ENCODE measurements at regions not wholly inside any gene's neighbourhood (a gene's known extent, or its start where the extent isn't known, plus 50 kb on each side); places are given as distances from the start of the nearest gene placed in this dataset.

DNA sequence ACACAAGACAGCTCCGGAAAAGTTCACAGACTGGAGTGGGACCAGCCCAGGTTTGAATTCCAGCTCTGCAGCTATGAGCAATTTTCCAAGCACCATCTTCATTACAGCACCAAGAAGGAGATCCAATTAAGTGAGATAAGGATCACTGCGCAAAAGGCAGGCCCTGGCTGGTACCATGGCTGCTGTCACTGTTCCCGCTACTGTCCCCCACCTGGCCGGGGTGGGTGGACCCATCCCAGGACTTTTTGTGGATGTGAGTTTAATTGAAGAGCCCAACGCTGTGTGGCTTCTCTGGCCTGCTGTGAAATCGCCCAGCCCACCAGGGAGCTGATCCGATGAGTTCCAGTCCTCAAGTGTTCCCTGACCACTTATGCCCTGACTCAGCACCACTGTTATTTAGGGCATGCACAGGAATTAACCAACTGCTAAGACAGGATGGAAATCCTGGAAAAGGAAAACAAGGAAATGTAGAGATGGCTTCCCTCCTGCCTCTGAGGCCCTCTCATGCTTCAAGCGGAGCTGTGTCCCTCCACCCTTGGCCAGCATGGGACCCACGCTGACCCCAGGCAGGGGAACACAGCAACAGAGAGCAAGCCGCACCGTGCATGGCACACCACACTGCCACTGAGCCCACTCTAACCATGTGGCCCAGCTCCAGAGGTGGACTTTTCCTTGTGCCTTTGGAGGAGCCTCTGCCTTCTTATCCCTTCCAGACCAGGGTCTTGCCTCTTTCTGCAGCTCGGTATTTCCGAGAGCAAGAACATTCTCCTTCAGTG is 150.0 kb upstream of the CST7 start:
- no peak for DNase-seq

GRCh38 chr20:24799971-24800580 is 149.0 kb upstream of the CST7 start:
- DNase-seq: no peak

DNA sequence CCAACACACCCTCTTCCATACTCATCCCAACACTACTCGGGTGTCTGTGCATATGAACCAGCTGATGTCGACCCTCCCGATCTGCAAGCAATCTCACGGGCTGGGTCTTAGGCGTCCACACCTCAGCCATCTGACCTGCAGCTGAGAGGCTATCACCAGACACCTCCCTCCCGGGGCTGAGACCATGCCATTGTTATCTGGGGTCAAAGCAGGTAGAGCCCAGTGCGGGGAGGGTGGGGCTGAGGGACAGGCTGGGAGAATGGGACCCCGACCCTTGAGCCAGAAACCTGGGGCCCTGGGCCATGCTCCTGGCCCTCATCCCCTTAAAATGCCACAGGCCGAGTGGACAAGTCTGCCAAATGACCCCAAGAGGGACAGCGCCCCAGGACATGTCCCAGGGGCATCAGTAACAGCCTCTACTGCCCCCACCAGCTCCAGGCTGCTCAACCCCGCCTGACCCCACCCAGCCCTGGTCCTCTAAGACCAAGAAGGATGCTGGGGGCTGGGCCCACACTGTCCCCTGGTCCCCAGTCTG is 146.7 kb upstream of the CST7 start:
- no peak for DNase-seq

DNA sequence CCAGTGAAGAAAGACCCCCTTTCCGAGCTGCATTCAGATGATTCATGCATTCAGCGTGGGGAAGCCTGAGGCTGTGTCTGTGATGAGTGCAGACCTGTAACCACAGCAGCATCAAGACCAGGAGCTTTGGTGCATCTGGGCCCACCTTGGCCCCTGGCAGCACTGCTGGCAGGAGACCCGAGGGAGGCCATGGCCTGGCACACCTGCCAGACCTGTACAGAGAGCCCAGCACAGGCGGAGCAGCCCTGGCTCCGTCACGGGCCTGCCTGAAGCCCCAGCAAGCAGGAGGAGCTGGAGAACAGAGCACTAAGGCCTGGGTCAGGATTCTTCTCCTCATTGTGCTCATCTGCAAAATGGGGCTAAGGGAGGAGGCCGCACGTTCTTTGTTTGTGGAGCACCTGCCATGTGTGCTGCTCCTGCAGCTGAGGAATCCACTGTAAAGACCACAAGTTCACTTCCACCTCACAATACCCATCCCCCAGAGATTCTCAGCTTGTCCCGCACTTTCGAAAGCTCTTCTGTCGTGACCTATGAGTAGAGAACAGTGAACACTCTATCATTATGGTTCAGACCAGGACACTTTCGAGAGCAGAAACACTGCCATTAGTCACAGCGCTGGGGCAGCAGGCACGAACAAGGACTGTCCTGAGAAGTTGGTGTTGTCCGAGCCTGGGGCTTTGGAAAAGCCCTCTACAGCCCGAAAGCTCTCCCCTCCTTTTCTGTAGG is 144.4 kb upstream of the CST7 start:
- DNase-seq: no peak

GRCh38 chr20:24805456-24806238 is 143.4 kb upstream of the CST7 start:
- no peak for DNase-seq

DNA sequence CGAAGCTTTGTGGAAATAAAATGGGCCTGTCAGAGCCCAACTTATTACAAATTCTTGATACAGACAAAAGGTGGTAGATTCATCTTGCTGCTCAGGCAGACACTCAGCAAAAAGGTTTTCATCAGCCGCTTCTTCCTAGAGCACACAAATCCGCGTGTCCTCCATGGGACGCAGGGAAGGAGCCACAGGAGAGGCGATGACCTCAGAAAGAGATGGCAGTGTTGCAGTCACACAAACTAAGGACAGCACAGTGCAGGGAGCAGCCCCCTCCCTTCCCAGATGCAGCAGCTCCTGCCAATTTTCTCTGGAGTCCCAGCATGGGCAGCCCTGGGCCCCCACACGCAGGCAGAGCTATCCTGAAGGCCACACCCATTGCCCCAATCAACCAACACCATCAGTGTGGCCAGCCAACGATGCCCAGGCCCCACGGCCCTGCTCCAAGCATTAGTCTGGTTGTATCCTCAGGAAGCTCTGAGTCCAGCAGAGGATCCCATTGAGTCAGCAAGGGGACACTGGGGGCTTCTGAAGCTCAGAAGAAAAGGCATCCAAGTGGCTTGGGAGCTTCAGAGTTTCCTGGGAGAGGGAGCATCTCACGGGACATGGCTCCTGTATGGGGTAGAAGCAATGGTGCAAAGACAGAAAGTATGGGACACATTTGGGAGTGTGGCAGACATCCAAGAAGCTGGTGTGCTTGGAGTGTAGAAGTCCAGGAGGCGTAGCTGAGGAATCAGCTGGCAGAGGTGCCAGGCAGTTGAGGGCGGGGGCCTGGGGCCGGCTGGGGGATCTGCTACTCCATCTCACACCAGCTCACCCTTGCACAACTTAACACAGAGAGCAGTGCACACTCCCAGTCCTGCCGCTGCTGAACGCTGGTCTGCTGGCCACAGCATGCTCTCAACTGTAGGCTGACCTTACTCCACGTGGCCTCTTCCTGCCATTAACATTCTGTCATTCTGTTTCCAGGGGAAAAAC is 142.1 kb upstream of the CST7 start:
- DNase-seq: no peak

DNA sequence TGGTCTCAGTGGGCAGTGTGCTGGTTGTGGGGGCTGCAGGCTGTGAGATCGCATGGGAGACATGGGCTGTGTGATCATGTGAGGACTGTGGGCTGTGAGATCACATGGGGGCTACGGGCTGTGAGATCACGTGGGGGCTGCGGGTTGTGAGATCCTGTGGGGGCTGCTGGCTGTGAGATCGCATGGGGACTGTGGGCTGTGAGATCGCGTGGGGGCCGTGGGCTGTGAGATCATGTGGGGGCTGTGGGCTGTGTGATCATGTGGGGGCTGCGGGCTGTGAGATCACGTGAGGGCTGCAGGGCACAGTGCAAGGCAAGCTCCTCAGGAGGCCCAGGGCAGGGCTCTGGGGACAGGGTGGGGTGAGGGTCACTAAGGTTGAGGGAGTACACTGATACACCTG is 140.5 kb upstream of the CST7 start:
- DNase-seq: no peak

GRCh38 chr20:24809606-24810005 is 139.5 kb upstream of the CST7 start:
- DNase-seq: no peak

- no peak for DNase-seq
Measured at GRCh38 chr20:24810676-24811407, 138.2 kb upstream of the CST7 start.

GRCh38 chr20:24812373-24812772 is 136.7 kb upstream of the CST7 start:
- no peak for DNase-seq

DNA sequence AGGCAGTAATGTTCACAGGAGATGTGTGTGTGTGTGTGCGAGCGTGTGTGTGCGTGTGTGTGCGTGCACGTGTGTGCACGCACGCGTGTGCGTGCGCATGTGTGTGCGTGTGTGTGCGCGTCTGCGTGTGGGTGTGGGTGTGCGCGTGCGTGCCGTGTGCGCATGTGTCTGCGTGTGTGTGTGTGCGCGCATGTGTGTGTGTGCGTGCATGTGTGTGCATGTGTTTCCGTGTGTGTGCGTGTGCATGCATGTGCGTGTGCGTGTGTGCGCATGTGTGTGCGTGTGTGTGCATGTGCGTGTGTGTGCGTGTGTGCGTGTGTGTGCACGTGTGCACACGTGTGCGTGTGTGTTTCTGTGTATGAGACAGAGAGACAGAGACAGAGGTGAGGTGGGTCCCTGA is 136.0 kb upstream of the CST7 start:
- no peak for DNase-seq

GRCh38 chr20:24813496-24813895 is 135.6 kb upstream of the CST7 start:
- no peak for DNase-seq

GRCh38 chr20:24813936-24814335 is 135.1 kb upstream of the CST7 start:
- no peak for DNase-seq

- no peak for DNase-seq
Measured at GRCh38 chr20:24814556-24815195, 134.4 kb upstream of the CST7 start.

DNA sequence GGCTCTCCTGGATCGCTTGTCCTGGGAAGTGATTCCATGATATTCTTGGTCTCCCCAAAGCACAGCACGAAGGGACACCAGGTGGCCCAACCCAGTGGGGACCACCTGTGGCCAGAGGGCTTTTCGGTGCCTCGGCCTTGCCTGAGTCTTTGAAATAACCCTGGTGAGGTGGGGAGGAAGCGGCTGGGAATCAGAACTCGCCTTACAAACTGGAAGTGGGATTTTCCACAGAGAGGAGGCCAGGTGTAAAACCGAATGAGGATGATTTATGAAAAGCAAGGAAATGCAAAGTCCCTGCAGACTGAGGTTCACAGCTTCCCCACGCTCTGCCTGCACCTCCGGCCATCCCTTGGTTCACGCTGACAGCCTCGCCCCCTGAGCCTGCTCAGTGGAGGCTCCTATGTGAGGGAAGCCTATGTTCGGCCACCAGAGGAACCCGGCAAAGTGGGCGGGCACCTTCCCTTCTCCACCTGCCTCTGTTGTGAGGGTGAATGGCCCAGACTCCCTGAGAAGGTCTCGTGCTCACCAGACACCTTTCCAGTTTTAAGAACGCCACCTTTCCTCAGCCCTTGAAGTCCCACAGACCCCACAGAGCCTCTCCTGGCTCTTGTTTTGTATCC is 133.8 kb upstream of the CST7 start:
- no peak for DNase-seq

GRCh38 chr20:24815931-24816330 is 133.1 kb upstream of the CST7 start:
- no peak for DNase-seq

GRCh38 chr20:24816431-24816830 is 132.6 kb upstream of the CST7 start:
- no peak for DNase-seq

DNA sequence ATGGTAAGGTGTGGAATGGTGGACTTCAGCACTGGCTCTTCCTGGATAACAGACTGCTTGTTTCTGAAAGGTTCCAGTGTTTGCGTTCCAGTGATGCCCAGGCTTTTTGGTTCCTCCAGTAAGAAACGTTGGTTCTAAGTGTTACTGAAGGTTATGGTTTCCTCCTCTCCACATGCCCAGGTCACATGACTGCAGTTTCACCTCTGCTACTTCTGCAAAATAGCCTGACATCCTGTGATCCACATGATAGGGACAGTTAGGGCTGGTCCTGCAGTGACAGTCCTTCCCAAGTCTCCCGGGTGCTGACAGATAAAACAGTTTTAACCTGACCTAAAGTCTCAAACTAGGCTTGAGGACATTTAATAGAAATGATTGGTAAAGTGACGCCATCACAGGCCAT is 132.2 kb upstream of the CST7 start:
- no peak for DNase-seq

GRCh38 chr20:24817351-24817750 is 131.7 kb upstream of the CST7 start:
- DNase-seq: no peak

DNA sequence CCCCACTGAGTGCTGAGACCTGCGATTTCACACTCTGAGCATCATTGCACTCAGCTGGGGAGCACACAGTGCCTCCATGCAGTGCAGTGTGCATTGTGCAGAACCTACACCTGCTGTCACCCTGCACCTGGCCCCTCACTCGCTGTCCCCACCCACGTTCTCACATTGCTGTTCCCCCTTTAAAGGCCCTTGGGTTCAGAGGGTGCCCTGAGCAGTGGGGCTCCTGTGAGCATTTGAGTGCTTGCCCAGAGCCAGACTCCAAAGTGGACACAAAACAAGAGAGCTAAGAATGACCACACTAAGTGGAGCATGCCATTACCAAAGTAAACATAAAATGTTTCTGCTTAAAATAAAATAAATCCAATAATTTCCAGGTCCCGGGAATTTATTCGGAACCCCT is 131.0 kb upstream of the CST7 start:
- no peak for DNase-seq
